ENCODE measurements at regions not wholly inside any gene's neighbourhood (a gene's known extent, or its start where the extent isn't known, plus 50 kb on each side); places are given as distances from the start of the nearest gene placed in this dataset.
"Not testable (repeated sequence)": the region's sequence is repeated elsewhere in the genome, so short reads cannot be mapped to it uniquely, and the experiment has no call there.

GRCh38 chr1:234802586-234802985 is 192.6 kb upstream of the IRF2BP2 start:
- TF ChIP-seq CTCF (IDR thresholded peaks at IDR 0.05); EZH2 (IDR thresholded peaks at IDR 0.05; ENCODE audit: borderline replicate concordance, insufficient read depth, low read depth, low read length, poor library complexity, severe bottlenecking): not testable (repeated sequence)
